ENCODE measurements at regions not wholly inside any gene's neighbourhood (a gene's known extent, or its start where the extent isn't known, plus 50 kb on each side); places are given as distances from the start of the nearest gene placed in this dataset.

DNA sequence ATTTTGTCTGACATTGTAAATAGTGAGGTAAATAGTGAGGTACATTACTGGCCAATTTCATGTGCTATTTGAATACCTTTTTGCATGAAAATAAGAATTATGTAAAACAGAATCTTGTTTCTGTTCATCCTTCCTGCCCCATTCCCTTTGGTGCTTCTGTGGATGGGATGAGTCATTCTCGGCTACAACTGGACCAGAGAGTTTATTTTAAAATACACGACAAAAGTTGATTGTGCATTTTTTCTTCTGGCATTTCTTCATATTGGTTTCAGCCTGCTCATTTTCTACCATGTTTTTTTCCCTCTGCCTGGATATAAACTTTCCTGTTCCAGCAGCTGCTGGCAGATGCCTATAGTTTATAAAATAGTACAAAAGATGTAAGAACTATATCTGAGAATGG, 107.5 kb downstream of the CYSLTR2 start:
- no peak for DNase-seq (ENCODE audit: low spot score)

DNA sequence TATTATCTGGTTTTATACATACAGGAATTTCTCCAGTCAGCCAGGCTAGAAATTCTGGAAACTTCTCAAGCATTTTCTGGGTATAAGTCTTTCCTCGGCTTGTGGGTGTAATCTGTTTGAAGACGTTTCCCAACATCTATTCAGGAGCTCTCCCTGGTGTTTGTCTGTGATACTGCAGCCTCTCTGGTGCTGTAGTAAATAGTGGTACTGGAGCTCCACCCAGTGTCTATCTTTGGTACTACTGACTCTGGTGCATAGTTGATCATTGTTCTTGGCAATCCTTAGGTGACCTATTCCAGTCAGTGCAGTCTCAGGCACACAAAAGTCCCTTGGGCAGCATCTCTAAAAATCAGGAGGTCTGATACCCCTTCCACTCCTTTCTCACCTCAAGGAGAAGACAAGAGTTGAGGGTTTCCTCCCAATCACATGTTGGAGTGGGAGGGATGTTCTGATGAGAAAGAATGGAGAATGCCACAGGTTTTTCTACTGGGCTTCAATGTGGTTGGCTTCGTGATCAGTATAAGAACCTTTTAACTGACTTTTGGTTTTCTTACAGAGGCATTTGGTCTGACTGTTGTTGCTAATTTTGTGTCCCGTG, 115.5 kb downstream of the CYSLTR2 start:
- DNase-seq (ENCODE audit: low spot score): peak; percentile 63

DNA sequence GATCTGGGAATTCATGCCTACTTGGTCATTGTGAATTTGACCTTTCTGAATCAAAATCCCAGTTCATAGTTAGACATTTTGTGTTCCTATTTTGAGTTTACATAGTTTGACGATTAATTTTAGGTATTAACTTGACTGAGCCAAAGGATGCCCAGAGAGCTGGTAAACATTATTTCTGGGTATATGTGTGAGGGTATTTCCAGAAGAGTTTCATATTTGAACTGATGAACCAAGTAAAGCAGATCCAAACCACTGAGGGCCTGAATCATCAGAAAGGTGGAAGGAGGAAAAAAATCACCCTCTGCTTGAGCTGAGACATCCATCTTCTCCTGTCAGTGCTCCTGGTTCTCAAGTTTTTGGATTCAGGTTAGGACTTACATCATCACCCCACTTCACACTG, 116.6 kb downstream of the CYSLTR2 start:
- no peak for DNase-seq (ENCODE audit: low spot score)

DNA sequence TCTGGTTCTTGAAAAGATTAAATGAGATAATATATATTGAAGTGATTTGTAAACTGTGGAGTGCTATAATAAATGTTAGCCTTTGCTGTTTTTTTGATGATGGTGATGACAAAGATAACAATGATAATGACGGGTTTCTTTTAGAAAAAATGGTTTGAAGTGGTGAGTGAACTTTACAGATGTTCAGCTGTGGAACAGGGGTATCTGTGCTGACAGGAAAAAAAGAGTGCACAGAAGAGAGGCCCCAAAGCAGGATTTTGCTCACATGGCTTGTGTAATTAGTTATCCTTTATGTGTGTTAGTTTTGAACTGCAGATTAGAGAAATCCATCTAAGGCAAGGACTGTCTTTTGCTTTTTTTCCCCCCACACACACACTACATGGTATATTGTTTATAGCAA, 119.2 kb downstream of the CYSLTR2 start:
- no peak for DNase-seq (ENCODE audit: low spot score)

DNA sequence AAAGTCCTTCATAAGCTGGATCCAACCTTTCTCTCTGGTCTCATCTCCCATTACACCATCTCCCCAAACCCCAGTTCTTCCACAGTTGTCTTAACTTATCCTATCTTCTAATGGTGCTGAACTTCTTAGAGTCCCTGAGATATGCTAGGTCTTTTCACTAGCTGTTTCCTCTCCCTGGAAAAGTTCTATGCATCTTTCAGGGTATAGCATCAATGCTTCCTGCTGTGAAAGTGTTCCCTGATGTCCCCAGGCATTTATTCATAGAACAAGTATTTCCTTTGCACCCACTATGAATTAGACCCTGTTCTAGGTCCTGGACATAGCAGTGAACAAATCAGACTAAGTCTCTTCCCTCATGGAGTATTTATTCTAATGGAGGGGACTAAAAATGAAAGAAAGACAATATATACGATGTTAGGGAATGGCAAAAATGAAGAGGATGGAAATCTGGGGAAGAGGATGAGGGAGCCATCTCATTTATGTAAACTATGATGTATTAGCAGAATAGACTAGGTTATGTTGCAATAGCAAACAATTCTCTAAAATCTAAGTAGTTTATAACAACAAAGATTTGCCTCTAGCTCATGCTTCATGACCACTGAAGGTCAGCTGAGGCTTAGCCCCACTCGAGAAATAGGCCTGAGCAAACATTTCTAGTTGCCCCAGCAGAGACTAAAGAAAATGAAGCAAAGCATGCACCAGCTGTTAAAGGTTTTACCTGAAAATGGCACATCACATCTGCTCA, 120.0 kb downstream of the CYSLTR2 start:
- DNase-seq (ENCODE audit: low spot score): no peak

DNA sequence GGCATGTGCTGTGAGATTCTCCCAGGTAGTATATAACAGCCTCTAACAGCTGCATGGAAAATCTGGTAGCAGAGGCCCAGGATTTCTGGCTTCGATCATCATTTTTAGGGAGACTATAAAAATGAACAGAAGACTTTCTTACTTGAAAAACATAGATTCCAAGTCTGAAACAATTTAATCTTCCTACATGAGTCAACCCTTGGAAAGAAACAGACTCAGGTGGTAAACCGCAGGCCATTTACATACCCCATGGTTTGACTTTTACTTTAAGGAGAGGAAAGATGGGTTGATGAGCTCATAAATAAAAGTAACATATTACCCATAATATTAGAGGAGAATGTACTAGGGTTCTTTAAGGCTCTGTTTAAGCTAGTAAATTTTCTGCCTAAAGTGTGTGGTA, 121.6 kb downstream of the CYSLTR2 start:
- DNase-seq (ENCODE audit: low spot score): no peak

DNA sequence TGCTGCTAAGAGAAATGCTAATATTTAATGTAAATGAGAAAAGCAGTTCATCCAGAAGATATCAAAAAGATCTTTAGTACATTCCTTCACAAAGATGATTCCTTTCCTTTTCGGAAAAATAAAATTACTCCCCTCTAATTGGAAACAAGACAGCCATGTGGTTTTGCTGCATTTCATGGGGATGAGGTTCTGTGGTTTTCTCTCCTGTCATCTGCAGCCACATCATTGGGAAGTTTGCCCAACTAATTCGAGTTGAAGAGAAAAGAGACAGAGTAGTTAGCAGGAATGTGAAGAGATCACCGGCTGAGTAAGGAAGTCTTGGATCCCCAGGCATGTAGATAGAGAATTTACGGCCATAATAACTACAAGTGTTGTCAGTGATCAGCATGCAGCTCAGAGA, 122.1 kb downstream of the CYSLTR2 start:
- DNase-seq (ENCODE audit: low spot score): no peak

DNA sequence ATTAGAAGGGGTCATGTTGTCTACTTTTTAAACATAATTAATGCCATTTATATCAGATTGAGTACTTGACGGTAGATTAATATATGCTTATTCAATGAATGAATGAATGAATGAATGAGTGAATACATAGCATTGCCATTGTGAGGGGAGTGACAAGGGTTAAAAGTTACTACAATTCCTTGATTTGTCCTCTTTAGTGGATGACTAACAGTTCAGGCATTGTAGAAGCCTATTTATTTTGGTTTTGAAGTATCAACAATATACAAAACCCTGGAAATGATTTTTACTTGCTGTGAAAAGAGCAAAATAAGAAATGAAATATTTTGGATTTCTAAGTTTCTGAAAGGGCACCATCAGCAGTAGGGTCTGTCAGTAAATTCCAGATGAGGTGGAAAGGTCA, 122.7 kb downstream of the CYSLTR2 start:
- no peak for DNase-seq (ENCODE audit: low spot score)

DNA sequence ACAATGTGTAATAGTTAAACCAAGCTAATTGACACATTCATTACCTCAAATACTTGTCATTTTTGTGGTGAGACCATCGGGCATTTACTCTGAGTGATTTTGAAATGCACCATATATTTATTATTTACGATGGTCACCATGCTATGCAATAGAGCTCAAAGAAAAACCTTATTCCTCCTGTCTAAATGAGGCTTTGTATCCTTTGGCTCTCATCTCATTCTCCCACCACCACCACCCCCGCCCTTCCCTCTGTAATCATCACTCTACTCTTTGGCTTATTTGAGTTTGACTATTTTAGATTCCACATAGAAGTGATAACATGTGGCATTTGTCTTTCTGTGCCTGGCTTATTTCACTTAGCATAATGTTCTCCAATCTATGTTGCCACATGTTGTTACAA, 124.9 kb downstream of the CYSLTR2 start:
- no peak for DNase-seq (ENCODE audit: low spot score)

DNA sequence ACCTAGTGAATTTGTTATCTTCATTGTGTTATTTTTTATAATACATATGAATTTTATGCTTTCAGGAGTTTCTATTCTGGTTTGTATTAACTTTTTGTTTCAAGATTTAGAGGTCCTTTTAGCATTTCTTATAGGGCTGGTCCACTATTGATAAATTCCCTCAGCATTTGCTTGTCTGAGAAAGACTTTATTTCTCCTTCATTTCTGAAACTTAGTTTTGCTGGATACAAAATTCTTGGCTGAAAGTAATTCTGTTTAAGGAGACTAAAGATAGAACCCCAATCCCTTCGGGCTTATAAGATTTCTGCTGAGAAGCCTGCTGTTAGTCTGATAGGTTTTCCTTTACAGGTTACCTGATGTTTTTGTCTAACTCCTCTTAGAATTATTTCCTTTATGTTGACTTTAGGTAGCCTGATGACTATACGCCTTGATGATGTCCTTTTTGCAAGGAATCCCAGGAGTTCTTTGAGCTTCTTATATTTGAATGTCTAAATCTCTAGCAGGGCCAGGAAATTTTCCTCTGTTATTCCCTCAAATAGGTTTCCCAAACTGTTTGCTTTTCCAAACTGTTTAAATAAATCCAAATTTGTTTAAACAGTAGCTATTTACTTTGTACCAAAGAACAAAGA, 127.1 kb downstream of the CYSLTR2 start:
- DNase-seq (ENCODE audit: low spot score): no peak

DNA sequence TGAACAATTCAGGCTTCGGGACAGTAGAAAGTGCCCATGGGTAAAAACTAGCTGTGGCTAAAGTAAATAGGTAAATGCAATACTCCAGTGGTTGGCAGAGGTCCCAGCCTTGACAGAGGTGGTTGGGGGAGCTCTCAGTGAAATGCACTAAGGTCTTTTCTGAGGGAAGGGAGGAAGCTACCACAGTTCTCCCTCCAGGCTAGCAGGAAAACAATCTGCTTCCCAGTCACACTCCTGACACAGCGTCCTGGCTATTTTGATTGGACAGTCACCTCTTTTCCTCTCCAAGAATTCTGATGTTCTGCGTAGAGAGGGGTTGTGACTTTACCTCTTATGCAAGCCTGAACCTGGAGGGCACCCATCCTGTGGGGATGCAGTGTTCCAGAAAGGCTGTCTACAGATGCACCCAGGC, 128.7 kb downstream of the CYSLTR2 start:
- DNase-seq (ENCODE audit: low spot score): no peak

DNA sequence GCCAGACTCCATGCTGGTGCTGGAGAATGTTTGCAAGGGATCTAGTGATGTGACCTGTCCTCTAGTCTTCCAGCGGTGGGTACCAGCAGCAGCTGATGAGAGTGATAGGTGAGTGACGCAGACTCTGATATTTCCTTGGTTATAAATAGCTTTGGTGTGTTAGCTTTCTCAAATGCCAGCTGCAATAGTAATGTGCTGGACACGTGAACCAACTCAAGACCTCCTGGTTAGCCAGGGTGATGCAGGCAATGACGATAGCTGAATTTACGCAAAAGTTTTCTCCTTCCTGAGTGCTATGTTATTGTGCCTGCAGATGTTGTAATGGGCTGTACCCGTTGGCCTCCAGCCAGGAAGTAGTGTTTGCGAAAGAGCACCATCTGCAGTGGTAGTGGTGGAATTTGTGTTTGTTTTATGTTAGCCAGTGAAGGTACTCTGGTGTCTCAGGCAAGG, 129.5 kb downstream of the CYSLTR2 start:
- DNase-seq (ENCODE audit: low spot score): no peak

DNA sequence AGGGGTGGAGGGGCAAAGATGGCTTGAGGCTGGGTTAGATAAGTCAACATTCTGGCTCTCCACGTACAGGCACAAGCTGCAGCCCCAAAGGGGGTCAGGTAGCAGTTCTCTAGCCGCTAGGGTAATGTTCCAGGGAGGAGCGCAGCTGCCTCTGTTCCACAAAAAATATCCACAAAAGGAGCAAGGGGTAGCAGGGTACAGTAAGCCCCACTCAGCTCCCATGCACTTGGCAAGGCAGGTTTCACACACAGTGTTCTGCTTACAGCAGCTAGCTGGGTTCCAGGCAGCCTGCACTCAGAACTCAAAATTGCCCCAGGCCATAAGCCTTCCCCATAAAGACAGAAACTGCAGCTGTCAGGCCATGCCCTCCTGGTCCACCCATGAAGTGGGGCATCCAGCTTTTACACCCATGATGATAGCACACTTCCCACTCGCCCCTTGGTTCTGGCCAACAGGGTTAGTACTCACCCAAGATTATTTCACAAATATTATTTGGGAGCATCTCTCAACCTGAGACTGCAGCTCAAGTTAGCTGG, 130.0 kb downstream of the CYSLTR2 start:
- DNase-seq (ENCODE audit: low spot score): no peak

DNA sequence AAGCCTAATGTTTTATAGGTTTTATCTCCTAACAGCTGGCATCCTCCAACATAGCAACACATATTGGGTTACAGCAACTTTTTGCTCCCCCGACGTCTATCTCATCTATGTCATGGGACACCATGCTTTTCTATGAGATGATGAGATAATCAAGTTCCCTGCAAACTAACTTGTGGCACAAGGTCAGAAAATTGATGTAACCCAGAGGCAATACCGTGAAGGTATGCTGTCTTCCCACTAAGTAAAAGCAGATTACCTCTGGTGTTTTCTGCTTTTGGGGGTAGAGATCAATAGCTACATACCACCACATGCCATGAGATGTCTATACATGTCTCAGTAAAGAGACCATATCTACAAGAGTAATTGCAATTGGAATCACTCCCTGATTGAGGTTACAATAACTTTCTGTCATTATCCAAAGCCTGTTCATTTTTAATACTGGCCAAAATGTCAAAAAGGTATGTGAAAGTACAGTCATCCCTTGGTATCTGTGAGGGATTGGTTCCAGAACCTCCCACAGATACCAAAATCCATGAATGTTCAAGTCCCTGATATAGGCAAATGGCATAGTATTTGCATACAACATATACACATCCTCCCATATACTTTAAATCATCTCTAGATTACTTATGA, 131.3 kb downstream of the CYSLTR2 start:
- DNase-seq (ENCODE audit: low spot score): no peak

DNA sequence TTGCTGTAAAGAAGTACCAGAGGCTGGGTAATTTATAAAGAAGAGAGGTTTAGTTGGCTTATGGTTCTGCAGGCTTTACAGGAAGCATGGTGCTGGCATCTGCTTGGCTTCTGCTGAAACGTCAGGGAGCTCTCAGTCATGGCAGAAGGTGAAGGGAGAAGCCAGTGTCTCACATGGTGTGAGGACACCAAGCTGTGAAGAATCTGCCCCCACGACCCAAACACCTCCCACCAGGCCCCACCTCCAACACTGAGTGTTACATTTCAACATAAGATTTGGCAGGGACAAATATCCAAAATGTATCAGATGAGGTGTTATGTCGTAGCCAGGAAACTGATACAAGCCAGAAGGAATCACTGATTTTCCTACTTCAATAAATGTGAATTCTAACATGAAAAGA, 136.5 kb downstream of the CYSLTR2 start:
- DNase-seq (ENCODE audit: low spot score): no peak

DNA sequence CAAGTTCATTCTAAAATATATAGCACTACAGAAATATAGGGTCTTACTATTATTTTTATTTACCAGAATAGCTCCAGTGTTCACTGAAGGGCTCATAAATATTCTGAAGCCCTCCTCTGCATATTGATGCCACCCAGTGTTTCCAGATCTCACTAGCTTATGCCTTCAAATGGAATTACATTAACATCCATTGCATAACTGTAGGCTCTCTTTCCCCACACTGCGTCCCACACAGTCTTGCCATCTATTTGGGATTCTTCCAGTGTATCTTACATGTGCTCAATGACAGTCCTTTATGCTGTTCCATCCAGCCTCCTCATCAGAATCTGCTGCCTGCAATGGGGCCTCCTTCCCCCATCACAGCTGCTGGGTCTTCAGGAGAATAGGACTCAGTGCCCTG, 137.2 kb downstream of the CYSLTR2 start:
- DNase-seq (ENCODE audit: low spot score): no peak

DNA sequence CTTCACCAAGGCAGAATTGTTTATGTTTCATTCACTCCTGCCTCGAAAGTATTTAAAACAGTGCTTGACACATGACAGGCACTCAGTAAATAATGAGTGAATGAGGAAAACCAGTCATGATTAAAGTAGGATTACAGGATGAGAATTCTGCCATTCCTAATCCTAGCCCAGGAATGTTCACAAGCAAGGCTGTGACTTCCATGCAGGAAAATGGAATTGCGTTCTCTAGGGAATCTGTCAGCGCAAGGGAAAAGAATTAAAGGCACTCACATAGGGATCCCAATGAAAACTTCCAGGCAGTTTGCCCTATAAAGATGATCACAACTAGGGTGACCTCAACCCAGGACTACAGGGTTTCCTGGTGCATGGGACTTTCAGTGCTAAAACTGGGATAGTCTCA, 143.4 kb downstream of the CYSLTR2 start:
- DNase-seq (ENCODE audit: low spot score): no peak

DNA sequence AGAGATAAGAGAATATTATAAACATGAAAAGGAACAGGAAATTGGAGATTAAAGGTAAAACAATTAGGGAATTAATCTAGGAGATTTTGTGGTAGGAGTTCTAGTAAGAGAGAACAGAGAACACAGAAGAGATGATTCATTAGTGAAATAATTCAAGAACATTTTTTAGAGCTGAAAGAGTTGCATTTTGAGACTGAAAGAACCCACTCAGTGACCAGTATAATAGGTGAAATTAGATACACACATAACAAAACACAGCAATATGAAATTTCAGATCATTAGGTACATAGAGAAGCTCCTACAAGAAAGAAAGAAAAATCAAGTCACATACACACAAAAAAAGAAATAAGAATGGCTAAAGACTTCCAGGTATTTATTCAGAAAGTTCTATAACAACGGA, 144.0 kb downstream of the CYSLTR2 start:
- DNase-seq (ENCODE audit: low spot score): no peak

DNA sequence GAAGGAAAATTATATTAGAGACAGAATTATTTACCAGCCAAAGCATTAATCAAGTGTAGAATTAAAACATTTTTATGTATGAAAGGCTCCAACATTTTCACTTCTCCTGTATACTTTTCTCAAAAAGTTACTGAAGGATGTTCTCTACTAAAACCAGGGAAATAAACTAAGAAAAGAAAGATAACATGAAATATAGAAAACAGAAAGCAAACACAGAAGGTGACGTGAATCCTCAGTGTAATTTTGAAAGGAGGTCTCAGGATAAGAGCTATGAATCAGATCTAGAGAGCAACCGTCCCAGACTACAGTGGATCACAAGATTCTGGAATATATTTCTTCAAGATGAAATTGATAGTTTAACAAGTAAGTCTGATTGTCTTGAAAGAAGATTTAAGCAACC, 144.5 kb downstream of the CYSLTR2 start:
- DNase-seq (ENCODE audit: low spot score): no peak

DNA sequence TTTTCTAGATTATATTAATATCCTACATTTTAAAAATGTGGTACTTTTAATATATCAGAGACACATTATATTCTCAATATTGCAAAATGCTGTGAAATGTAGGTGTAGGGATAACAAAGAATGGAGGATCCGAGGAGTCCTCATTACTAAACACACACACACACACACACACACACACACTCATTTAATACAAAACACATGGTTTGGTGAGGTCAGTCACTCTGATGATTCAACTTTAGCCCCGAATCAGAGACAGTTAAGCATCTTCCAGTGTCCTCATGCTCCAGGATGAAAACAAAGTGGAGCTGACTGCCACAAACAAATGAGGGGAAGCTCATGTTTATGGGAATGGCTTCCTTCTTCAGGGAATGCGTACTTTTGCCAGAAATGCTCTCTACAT, 147.5 kb downstream of the CYSLTR2 start:
- no peak for DNase-seq (ENCODE audit: low spot score)

DNA sequence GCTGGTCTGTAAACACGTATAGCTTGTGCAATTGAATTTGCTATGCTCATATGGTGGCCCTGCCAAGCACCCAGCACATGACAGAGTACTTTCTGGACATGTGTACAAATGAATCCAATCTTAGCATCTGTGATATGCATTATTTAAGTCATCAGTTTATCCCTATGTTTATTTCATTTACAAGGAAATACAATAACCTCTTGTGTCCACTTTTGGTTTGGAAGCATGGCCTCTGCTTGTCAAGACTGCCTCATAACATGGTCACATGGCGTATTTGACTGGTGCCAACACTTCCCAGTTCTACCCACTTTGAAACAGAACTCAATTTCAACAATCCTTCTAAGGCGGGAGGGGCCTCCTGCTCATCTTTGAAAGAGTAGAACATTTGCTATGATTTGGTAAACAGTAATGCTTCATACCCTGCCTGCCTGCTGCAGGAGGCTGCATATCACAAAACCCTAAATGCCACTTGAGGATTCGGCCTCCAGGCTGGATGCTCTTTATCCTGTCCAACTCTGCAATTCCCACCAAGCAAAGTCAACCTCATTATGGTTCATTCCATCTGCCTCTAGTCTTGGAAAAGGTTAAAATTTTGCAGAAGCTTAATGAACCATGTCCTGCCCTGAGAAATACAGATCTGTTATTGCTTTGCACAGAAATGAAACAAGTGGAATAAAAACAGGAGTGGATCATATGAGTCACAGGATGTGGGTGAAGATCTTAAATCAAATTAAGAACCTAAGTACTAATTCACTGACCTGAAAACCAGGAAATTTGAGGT, 151.3 kb downstream of the CYSLTR2 start:
- DNase-seq (ENCODE audit: low spot score): no peak

DNA sequence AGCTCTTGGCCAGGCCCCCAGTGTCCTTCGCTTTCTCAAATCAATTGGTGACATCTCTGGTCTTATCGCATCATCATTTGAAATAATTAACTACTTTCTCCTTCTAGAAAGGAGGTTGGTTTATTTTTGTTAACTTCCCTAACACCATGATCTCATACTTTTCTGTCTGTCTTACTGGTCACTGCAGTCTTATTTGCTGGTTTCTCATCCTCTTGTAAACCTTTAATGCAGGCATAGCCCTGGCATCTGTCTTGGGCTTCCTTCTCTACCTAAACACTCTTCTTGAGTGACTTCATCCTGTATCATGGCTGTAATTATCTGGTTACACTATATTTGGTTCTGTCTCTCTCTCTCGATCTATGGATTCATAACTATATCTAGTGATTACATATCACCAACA, 152.8 kb downstream of the CYSLTR2 start:
- DNase-seq (ENCODE audit: low spot score): no peak
